Liver (tissue), 3 donors: ENCODE measurements at regions not wholly inside any gene's neighbourhood (a gene's known extent, or its start where the extent isn't known, plus 50 kb on each side); places are given as distances from the start of the nearest gene placed in this dataset.

ENCODE experiments used
- FOXA1 ChIP-seq: IDR thresholded peaks from 2 replicates; pipeline ENCODE4 v1.6.1; 2016; ENCODE audit warnings: antibody characterized with exemption
- GABPA ChIP-seq, 2 donors: IDR thresholded peaks in 1 of 2; conservative IDR thresholded peaks in 1 of 2; 2 replicates each; pipeline ENCODE4 v1.6.1; 2016; ENCODE audit warnings: antibody characterized with exemption in 2 of 2, mild to moderate bottlenecking in 1 of 2, moderate library complexity in 1 of 2
- MAX ChIP-seq: IDR thresholded peaks from 2 replicates; pipeline ENCODE4 v1.6.1; 2016; ENCODE audit warnings: antibody characterized with exemption
- RXRA ChIP-seq, 2 donors: IDR thresholded peaks; 2 replicates each; pipeline ENCODE4 v1.6.1; 2017 to 2018; ENCODE audit warnings: antibody characterized with exemption in 2 of 2, mild to moderate bottlenecking in 1 of 2
- SP1 ChIP-seq: IDR thresholded peaks from 2 replicates; pipeline ENCODE4 v1.6.1; 2018; ENCODE audit warnings: antibody characterized with exemption, mild to moderate bottlenecking
- YY1 ChIP-seq: IDR thresholded peaks from 2 replicates; pipeline ENCODE4 v1.6.1; 2016; ENCODE audit warnings: antibody characterized with exemption, mild to moderate bottlenecking
- TF ChIP-seq, protein P1 (sequence below): fragments of 150-350 bp; IDR thresholded peaks from 2 replicates; pipeline ENCODE4 v1.5.1; 2017; ENCODE audit warnings: improper control_type of control experiment, low read depth, low read length; ENCODE audit not compliant: missing input control
- donor health status: healthy.
- donor health status: healthy.

- TF ChIP-seq YY1 (no peak), RXRA (IDR thresholded peaks at IDR 0.05) (peak in 1 of 2 donors; percentile 14), FOXA1 (no peak), SP1 (no peak), GABPA (IDR thresholded peaks at IDR 0.05 in 1 of 2, conservative IDR thresholded peaks at IDR 0.05 in 1 of 2) (no peak), MAX (no peak)
- TF ChIP-seq, protein P1, sequence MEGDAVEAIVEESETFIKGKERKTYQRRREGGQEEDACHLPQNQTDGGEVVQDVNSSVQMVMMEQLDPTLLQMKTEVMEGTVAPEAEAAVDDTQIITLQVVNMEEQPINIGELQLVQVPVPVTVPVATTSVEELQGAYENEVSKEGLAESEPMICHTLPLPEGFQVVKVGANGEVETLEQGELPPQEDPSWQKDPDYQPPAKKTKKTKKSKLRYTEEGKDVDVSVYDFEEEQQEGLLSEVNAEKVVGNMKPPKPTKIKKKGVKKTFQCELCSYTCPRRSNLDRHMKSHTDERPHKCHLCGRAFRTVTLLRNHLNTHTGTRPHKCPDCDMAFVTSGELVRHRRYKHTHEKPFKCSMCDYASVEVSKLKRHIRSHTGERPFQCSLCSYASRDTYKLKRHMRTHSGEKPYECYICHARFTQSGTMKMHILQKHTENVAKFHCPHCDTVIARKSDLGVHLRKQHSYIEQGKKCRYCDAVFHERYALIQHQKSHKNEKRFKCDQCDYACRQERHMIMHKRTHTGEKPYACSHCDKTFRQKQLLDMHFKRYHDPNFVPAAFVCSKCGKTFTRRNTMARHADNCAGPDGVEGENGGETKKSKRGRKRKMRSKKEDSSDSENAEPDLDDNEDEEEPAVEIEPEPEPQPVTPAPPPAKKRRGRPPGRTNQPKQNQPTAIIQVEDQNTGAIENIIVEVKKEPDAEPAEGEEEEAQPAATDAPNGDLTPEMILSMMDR: no peak
These were observed 127.9 kb upstream of the NAA20 start for GRCh38 chr20:19889011-19889953.
